IMR-90 (cell line): ENCODE measurements at regions not wholly inside any gene's neighbourhood (a gene's known extent, or its start where the extent isn't known, plus 50 kb on each side); places are given as distances from the start of the nearest gene placed in this dataset.

Experiments used
- ATAC-seq: fragments of 200-7000 bp; cut with Tn5 transposase; 2 replicates; pipeline ENCODE4 v1.9.1; 2020; ENCODE audit warnings: low read depth, mild to moderate bottlenecking, moderate library complexity
- BruUV-seq: library from RNA; stranded (reverse); fragments of 400-500 nt; replicated peaks from 2 replicates; lab custom pipeline; 2021; lab: Mats Ljungman, UMichigan
- CTCF ChIA-PET: fragments of 300-600 bp; formaldehyde crosslinking; extraction: SDS; loops from one replicate; lab custom pipeline; 2021; ENCODE audit warnings: antibody characterized with exemption; lab: Yijun Ruan, JAX
- POLR2A ChIA-PET: fragments of 300-600 bp; sonication (Branson Sonifier 250); formaldehyde crosslinking; loops from one replicate; lab custom pipeline; 2022; ENCODE audit warnings: antibody characterized with exemption; ENCODE audit not compliant: unreplicated experiment; lab: Charles Lee
- DNase-seq: peaks from one replicate; pipeline ENCODE4 v3.0.0; 2013
- H2AFZ ChIP-seq: replicated peaks from 2 replicates; pipeline ENCODE3; 2013; ENCODE audit warnings: low read length, mild to moderate bottlenecking; ENCODE audit not compliant: poor library complexity
- H2AK5ac ChIP-seq: 2 replicates; pipeline ENCODE4 v1.6.1; 2013; ENCODE audit warnings: low read depth, low read length, inconsistent platforms
- H2AK9ac ChIP-seq: replicated peaks from 2 replicates; pipeline ENCODE3; 2013; ENCODE audit warnings: mild to moderate bottlenecking, low read depth, low read length, moderate library complexity; ENCODE audit not compliant: poor library complexity
- H2BK120ac ChIP-seq: 2 replicates; pipeline ENCODE4 v1.6.1; 2013; ENCODE audit warnings: low read depth, low read length, inconsistent platforms
- H2BK15ac ChIP-seq: 3 replicates; pipeline ENCODE4 v1.6.1; 2013; ENCODE audit warnings: low read depth, low read length, inconsistent platforms
- H2BK20ac ChIP-seq: 2 replicates; pipeline ENCODE4 v1.6.1; 2013; ENCODE audit warnings: low read depth, mild to moderate bottlenecking, inconsistent platforms, low read length, moderate library complexity
- H2BK5ac ChIP-seq: 2 replicates; pipeline ENCODE4 v1.6.1; 2013; ENCODE audit warnings: mild to moderate bottlenecking, low read depth, low read length, inconsistent platforms; ENCODE audit not compliant: poor library complexity, severe bottlenecking
- H3K14ac ChIP-seq: replicated peaks from 2 replicates; pipeline ENCODE4 v1.6.1; 2013; ENCODE audit warnings: low read depth, low read length, inconsistent platforms
- H3K18ac ChIP-seq: 2 replicates; pipeline ENCODE4 v1.6.1; 2013; ENCODE audit warnings: low read depth, low read length, control low read depth
- H3K23ac ChIP-seq: 2 replicates; pipeline ENCODE4 v1.6.1; 2013; ENCODE audit warnings: low read depth, low read length, inconsistent platforms
- H3K27ac ChIP-seq: 2 replicates; pipeline ENCODE4 v1.5.1; 2013; ENCODE audit warnings: mild to moderate bottlenecking, control low read depth, low read length; ENCODE audit not compliant: insufficient read depth
- H3K27me3 ChIP-seq: 2 replicates; pipeline ENCODE4 v1.6.1; 2013; ENCODE audit warnings: low read length; ENCODE audit not compliant: control insufficient read depth, insufficient read depth
- H3K36me3 ChIP-seq: 2 replicates; pipeline ENCODE4 v1.6.1; 2013; ENCODE audit warnings: low read length, mixed read lengths; ENCODE audit not compliant: control insufficient read depth, insufficient read depth
- H3K4ac ChIP-seq: 2 replicates; pipeline ENCODE4 v1.6.1; 2013; ENCODE audit warnings: low read depth, low read length, inconsistent platforms
- H3K4me1 ChIP-seq: 2 replicates; pipeline ENCODE4 v1.6.1; 2013; ENCODE audit warnings: low read length, mixed read lengths; ENCODE audit not compliant: control insufficient read depth, insufficient read depth
- H3K4me2 ChIP-seq: 2 replicates; pipeline ENCODE4 v1.6.1; 2013; ENCODE audit warnings: low read depth, mild to moderate bottlenecking, control low read depth, low read length, moderate library complexity
- H3K4me3 ChIP-seq: 2 replicates; pipeline ENCODE4 v1.5.1; 2013; ENCODE audit warnings: low read depth, mild to moderate bottlenecking, control low read depth, low read length, moderate library complexity; ENCODE audit not compliant: insufficient read depth
- H3K56ac ChIP-seq: 2 replicates; pipeline ENCODE4 v1.6.1; 2013; ENCODE audit warnings: low read length, inconsistent platforms; ENCODE audit not compliant: insufficient read depth; ENCODE audit errors: extremely low read depth
- H3K79me1 ChIP-seq, 2 experiments: 2 replicates each; pipeline ENCODE4 v1.6.1; 2013; ENCODE audit warnings: low read length in 2 of 2, inconsistent platforms in 1 of 2, low read depth in 1 of 2
- H3K9ac ChIP-seq: 2 replicates; pipeline ENCODE4 v1.6.1; 2013; ENCODE audit warnings: low read depth, low read length, control low read depth
- H3K9me1 ChIP-seq: 2 replicates; pipeline ENCODE4 v1.6.1; 2013; ENCODE audit warnings: low read length, inconsistent platforms; ENCODE audit not compliant: insufficient read depth
- H3K9me3 ChIP-seq: 2 replicates; pipeline ENCODE4 v1.6.1; 2013; ENCODE audit warnings: low read length; ENCODE audit not compliant: control insufficient read depth, insufficient read depth
- H4K20me1 ChIP-seq: 2 replicates; pipeline ENCODE4 v1.6.1; 2013; ENCODE audit warnings: low read length, inconsistent platforms; ENCODE audit not compliant: insufficient read depth
- H4K5ac ChIP-seq: 2 replicates; pipeline ENCODE4 v1.6.1; 2013; ENCODE audit warnings: mild to moderate bottlenecking, low read depth, low read length, control low read depth
- H4K8ac ChIP-seq, 2 experiments: 2 replicates each; pipeline ENCODE4 v1.6.1; 2013; ENCODE audit warnings: low read depth in 2 of 2, low read length in 2 of 2, control low read depth in 1 of 2, inconsistent platforms in 1 of 2
- H4K91ac ChIP-seq: 2 replicates; pipeline ENCODE4 v1.6.1; 2013; ENCODE audit warnings: low read depth, low read length, inconsistent platforms; ENCODE audit not compliant: insufficient read depth
- BHLHE40 ChIP-seq: fragments of 150-350 bp; IDR thresholded peaks from 2 replicates; pipeline ENCODE4 v1.6.1; 2016; ENCODE audit warnings: mild to moderate bottlenecking, low read depth, low read length
- CEBPB ChIP-seq: IDR thresholded peaks from 2 replicates; pipeline ENCODE4 v1.6.1; 2012; ENCODE audit warnings: low read depth, low read length, improper control_type of control experiment
- CHD1 ChIP-seq: IDR thresholded peaks from 2 replicates; pipeline ENCODE4 v1.6.1; 2012; ENCODE audit warnings: low read depth, low read length, improper control_type of control experiment
- CTCF ChIP-seq: conservative IDR thresholded peaks from 2 replicates; pipeline ENCODE4 v1.5.1; 2012; ENCODE audit warnings: mild to moderate bottlenecking, low read depth, low read length, improper control_type of control experiment
- ELK1 ChIP-seq: fragments of 150-350 bp; IDR thresholded peaks from 2 replicates; pipeline ENCODE4 v1.6.1; 2016; ENCODE audit warnings: low read depth, mild to moderate bottlenecking, low read length, moderate library complexity, borderline replicate concordance
- FOS ChIP-seq: fragments of 150-350 bp; IDR thresholded peaks from 2 replicates; pipeline ENCODE4 v1.6.1; 2016; ENCODE audit warnings: low read depth, low read length
- MAFK ChIP-seq: IDR thresholded peaks from 2 replicates; pipeline ENCODE4 v1.6.1; 2012; ENCODE audit warnings: low read depth, low read length, improper control_type of control experiment
- MAZ ChIP-seq: IDR thresholded peaks from 2 replicates; pipeline ENCODE4 v1.6.1; 2012; ENCODE audit warnings: low read depth, mild to moderate bottlenecking, low read length, improper control_type of control experiment, moderate library complexity, borderline replicate concordance
- MXI1 ChIP-seq: IDR thresholded peaks from 2 replicates; pipeline ENCODE4 v1.6.1; 2012; ENCODE audit warnings: low read depth, mild to moderate bottlenecking, low read length, moderate library complexity, borderline replicate concordance
- NFE2L2 ChIP-seq: fragments of 150-350 bp; IDR thresholded peaks from 2 replicates; pipeline ENCODE4 v1.6.1; 2016; ENCODE audit warnings: low read depth, mild to moderate bottlenecking, low read length
- POLR2A ChIP-seq: IDR thresholded peaks from 2 replicates; pipeline ENCODE4 v1.6.1; 2012; ENCODE audit warnings: mild to moderate bottlenecking, low read depth, low read length
- RAD21 ChIP-seq: IDR thresholded peaks from 2 replicates; pipeline ENCODE4 v1.6.1; 2012; ENCODE audit warnings: low read length, improper control_type of control experiment
- RCOR1 ChIP-seq: IDR thresholded peaks from 2 replicates; pipeline ENCODE4 v1.6.1; 2012; ENCODE audit warnings: mild to moderate bottlenecking, low read length, improper control_type of control experiment; ENCODE audit not compliant: insufficient replicate concordance
- RFX5 ChIP-seq: IDR thresholded peaks from 2 replicates; pipeline ENCODE4 v1.8.0; 2012; ENCODE audit warnings: low read depth, mild to moderate bottlenecking, low read length, moderate library complexity
- SMC3 ChIP-seq: fragments of 150-350 bp; IDR thresholded peaks from 2 replicates; pipeline ENCODE4 v1.6.1; 2016; ENCODE audit warnings: low read depth, mild to moderate bottlenecking, antibody characterized with exemption, low read length, moderate library complexity
- USF2 ChIP-seq: fragments of 150-350 bp; IDR thresholded peaks from 2 replicates; pipeline ENCODE4 v1.6.1; 2017; ENCODE audit warnings: mild to moderate bottlenecking, antibody characterized with exemption, low read length, low read depth
- dilution Hi-C: fragments of 300-500 bp; cut with HindIII; formaldehyde crosslinking; loops from one replicate; pipeline ENCODE4 v1.14.3; 2018; ENCODE audit warnings: low sequenced_read_pairs; ENCODE audit not compliant: unreplicated experiment
- in situ Hi-C: fragments of 300-500 bp; cut with MboI; formaldehyde crosslinking; loops from 3 replicates; pipeline ENCODE4 v1.14.3; 2019; ENCODE audit warnings: low sequenced_read_pairs, inconsistent platforms, mixed read lengths
- intact Hi-C: fragments of 100-400 bp; cut with micrococcal nuclease; formaldehyde crosslinking; loops from 2 replicates; pipeline ENCODE4 v1.10.0; 2022

GRCh38 chr18:39764873-39765272 lies 2190.2 kb upstream of the PIK3C3 start:
- H3K14ac ChIP-seq = no peak overlapping the region
- no peak overlapping the region for H3K9ac ChIP-seq
- no peak overlapping the region for H2BK20ac ChIP-seq
- no peaks in the 10 kb centered on the region for H3K9me1 ChIP-seq
- no peak overlapping the region for H3K23ac ChIP-seq
- dilution Hi-C loops (no loop called here), intact Hi-C loops (no loop called here), in situ Hi-C loops (no loop called here)
- H4K8ac ChIP-seq = no peak overlapping the region
- no peak overlapping the region for H2AK9ac ChIP-seq
- H3K9me3 ChIP-seq = no peaks in the 10 kb centered on the region
- H4K20me1 ChIP-seq = no peaks in the 10 kb centered on the region
- H4K91ac ChIP-seq = no peak overlapping the region
- no peak overlapping the region for H4K5ac ChIP-seq
- H3K4ac ChIP-seq = no peak overlapping the region
- no peak overlapping the region for H2AFZ ChIP-seq
- no TSS peak for BruUV-seq
- no peak overlapping the region for H3K18ac ChIP-seq
- H3K36me3 ChIP-seq = no peaks in the 10 kb centered on the region
- H2BK15ac ChIP-seq = no peak overlapping the region
- H3K79me1 ChIP-seq = no peaks in the 10 kb centered on the region; a peak in 1 of 4 replicates
- ChIA-PET POLR2A (no interaction called here), CTCF (no interaction called here)
- DNase-seq = no peak
- H3K4me2 ChIP-seq = no peak overlapping the region
- no peak for ATAC-seq
- H3K27me3 ChIP-seq = no peaks in the 10 kb centered on the region
- no peak overlapping the region for H2BK5ac ChIP-seq
- H3K4me3 ChIP-seq = no peak overlapping the region
- no peak overlapping the region for H2BK120ac ChIP-seq
- no peak overlapping the region for H3K27ac ChIP-seq
- no peak overlapping the region for H2AK5ac ChIP-seq
- TF ChIP-seq USF2 (no peak), RFX5 (no peak), RCOR1 (no peak), ELK1 (no peak), MAFK (no peak), CEBPB (no peak), CHD1 (no peak), MAZ (no peak), FOS (no peak), MXI1 (no peak), NFE2L2 (no peak), BHLHE40 (no peak), CTCF (no peak), SMC3 (no peak), RAD21 (no peak), POLR2A (no peak)
- H3K4me1 ChIP-seq = no peaks in the 10 kb centered on the region
- H3K56ac ChIP-seq = no peak overlapping the region
